Fibroblast of pulmonary artery (primary cell): ENCODE measurements at regions not wholly inside any gene's neighbourhood (a gene's known extent, or its start where the extent isn't known, plus 50 kb on each side); places are given as distances from the start of the nearest gene placed in this dataset.

Experiments used
- DNase-seq: peaks from one replicate; pipeline ENCODE4 v3.0.0-alpha.2; 2010; ENCODE audit warnings: low read depth
- H3K4me3 ChIP-seq: replicated peaks from 2 replicates; pipeline ENCODE4 v1.5.1; 2011; ENCODE audit warnings: low read depth, mild to moderate bottlenecking, control low read depth, low read length, moderate library complexity
- TF ChIP-seq, protein P1 (sequence below): IDR thresholded peaks from 2 replicates; pipeline ENCODE4 v1.5.1; 2011; ENCODE audit warnings: mild to moderate bottlenecking, control low read depth, low read length, inconsistent platforms; ENCODE audit errors: missing control alignments

DNA sequence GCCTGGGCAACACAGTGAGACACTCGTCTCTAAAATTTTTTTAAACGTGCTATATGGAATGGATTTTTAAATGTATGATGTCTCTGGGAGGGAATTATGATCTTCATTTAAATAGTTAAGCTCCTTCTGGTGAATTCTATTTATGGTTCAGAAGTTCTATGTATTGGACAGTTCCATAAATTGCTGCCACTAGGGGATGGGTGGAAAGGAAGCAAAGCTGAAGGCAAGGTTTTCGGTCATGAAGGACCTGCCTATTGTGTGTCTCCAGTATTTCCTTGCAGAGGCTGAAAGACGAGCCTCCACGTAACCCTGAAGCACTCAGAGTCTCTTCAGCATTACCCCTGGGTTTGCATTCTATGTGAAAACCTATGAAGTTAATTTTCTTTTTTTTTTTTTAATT is 451.5 kb upstream of the FAT1 start:
- DNase-seq, result no peak
- no peak overlapping the region for H3K4me3 ChIP-seq
- TF ChIP-seq, protein P1, sequence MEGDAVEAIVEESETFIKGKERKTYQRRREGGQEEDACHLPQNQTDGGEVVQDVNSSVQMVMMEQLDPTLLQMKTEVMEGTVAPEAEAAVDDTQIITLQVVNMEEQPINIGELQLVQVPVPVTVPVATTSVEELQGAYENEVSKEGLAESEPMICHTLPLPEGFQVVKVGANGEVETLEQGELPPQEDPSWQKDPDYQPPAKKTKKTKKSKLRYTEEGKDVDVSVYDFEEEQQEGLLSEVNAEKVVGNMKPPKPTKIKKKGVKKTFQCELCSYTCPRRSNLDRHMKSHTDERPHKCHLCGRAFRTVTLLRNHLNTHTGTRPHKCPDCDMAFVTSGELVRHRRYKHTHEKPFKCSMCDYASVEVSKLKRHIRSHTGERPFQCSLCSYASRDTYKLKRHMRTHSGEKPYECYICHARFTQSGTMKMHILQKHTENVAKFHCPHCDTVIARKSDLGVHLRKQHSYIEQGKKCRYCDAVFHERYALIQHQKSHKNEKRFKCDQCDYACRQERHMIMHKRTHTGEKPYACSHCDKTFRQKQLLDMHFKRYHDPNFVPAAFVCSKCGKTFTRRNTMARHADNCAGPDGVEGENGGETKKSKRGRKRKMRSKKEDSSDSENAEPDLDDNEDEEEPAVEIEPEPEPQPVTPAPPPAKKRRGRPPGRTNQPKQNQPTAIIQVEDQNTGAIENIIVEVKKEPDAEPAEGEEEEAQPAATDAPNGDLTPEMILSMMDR, result peak; percentile 3

DNA sequence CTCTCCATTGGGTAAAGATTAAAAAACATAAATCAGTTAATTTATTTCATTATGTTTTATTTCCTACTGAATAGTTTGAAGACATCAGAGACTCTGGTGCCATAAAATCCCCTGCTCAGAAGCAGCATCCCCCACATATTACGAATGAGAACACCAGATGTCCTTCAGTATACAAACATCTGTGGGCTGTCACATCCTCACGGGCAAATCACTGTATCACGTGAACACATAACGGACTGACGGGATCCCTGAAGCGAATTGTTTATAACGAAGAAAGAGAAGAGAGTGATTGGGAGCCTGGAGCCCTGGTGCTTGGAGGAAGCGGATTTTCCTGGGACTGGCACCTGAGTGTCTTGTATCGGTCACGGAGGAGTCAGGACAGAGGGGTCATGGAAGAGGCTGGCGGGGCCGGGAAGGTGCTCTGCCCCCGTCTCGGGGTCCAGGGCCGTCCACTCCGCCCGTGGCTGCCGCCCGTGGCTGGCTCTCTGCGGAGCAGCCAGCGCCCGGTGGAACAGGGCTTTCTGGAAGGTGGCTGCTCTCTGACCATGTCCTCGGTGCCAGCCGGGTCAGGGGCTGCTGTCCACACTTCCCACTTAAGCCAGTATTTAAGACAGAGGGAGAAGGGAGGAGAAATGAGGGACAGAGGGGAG is 452.7 kb upstream of the FAT1 start:
- DNase-seq, result no peak
- H3K4me3 ChIP-seq, result no peak overlapping the region
- TF ChIP-seq, protein P1, result no peak

DNA sequence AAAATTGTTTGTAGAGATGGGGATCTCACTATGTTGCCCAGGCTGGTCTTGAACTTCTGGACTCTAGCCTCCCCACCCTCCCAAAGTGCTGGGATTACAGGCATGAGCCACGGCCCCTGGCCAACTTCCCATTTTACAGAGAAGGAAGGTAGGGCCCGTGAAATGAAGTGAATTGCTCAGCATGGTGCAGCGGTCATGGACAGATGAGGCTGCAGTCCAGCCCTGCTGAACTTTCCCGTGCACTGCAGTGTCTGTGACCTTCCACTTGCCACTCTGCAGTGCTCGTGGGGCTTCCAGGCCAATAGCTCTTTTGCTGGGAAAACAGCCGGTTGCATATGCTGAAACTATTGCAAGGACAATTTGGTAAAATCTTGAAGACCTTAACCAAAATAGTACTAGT is 454.4 kb upstream of the FAT1 start:
- no peak overlapping the region for H3K4me3 ChIP-seq
- TF ChIP-seq, protein P1, result no peak
- no peak for DNase-seq

DNA sequence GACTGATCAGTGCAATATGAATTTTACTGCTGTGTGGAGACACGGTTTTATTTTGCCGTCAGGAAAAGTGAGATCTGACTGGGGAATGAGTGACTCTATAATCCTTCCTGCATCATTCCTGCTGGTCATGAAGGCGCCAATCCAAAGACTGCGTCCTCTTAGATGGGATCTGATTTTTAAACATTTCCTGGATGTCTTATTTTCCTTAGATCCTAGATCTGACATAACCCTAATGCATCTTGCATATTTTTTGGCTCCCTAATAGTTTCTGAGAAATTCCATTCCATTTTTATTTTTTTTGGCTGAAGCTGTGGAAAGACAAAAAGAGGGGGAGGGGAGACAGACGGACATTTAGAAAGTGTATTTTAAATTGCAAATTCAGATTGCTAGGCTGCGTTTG is 454.9 kb upstream of the FAT1 start:
- TF ChIP-seq, protein P1, result no peak
- DNase-seq, result no peak
- no peak overlapping the region for H3K4me3 ChIP-seq

DNA sequence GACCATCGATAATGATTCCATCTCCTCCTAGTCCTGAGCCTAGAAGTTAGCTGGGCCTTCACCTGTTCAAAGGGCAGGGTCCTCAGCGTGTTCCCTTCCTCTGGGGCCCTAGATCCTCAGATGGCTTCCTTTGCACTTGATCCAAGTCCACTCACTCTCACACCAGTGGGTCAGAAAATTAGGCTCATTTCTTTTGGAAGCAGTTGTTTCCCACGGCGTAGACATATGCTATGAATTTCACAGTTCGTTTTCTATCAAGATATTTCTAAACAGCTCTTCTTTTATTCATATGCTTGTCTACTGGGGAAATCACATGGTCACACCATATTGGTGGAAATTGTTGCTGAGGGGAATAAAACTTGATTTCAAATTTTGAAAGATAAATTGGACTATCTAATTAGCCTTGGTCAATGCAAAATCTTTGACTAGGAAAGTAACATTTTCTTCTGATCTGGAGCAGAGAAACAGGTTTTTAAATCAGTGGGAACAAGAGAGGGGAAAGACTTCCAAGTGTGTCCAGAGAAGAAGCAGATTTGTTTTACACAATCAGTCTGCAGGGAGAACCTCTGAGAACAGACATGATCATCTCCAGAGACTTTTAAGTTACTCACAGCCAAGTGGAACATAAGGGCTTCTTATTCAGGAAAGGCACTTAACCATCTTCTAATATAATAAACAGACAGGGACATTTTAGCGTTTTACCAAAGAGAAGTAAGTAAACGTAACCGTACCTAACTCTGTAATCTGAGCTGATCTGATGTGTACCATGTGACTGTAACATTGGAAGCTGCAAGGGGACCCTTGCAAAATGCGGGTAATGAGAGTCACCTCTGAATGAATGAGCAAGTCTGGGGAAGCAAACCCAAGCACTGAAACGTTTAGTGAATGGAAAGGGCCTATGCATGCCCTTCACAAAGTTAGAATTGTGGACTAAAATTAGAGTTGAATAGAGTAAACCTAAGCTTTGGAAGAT is 455.7 kb upstream of the FAT1 start:
- H3K4me3 ChIP-seq, result no peak overlapping the region
- no peak for DNase-seq
- TF ChIP-seq, protein P1, result no peak

DNA sequence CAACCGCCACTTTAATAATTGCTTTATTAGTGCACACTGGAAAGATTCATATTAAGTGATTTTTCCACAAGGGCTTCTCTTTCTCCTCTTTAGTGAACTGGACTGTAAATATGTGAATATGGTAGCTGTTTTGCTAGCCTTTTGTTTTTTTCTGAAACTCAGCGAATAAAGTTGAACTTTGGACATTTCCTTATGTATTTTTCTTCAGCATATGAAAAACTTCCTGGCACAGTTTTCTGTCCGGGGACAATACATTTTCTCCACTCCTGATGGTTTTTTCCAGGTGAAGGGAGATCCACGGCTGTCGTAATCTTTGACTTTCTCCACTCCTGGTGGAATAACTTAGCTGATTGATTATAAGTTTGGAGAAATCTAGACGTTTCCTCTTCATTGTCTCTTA is 457.4 kb upstream of the FAT1 start:
- TF ChIP-seq, protein P1, result no peak
- no peak overlapping the region for H3K4me3 ChIP-seq
- no peak for DNase-seq
